Left ventricle myocardium inferior (tissue), 1 donor: ENCODE measurements at regions not wholly inside any gene's neighbourhood (a gene's known extent, or its start where the extent isn't known, plus 50 kb on each side); places are given as distances from the start of the nearest gene placed in this dataset.
A peak's percentile ranks its signal among the peaks of the same experiment; 100 is the strongest.
"Not testable (repeated sequence)": the region's sequence is repeated elsewhere in the genome, so short reads cannot be mapped to it uniquely, and the experiment has no call there.

ENCODE experiments used
- DNase-seq: peaks from one replicate; pipeline ENCODE4 v3.0.0-alpha.2; 2020
- H3K27ac ChIP-seq: fragments of 200-600 bp; replicated peaks from 2 replicates; pipeline ENCODE4 v1.8.0; 2021
- H3K27me3 ChIP-seq: fragments of 200-600 bp; 2 replicates; pipeline ENCODE4 v1.8.0; 2021; ENCODE audit warnings: low read depth
- H3K36me3 ChIP-seq: fragments of 200-600 bp; 2 replicates; pipeline ENCODE4 v1.8.0; 2021
- H3K4me1 ChIP-seq: fragments of 200-600 bp; 2 replicates; pipeline ENCODE4 v1.8.0; 2021
- H3K4me3 ChIP-seq: fragments of 200-600 bp; 2 replicates; pipeline ENCODE4 v1.8.0; 2021; ENCODE audit warnings: mild to moderate bottlenecking, moderate library complexity
- H3K9me3 ChIP-seq: fragments of 200-600 bp; replicated peaks from 2 replicates; pipeline ENCODE4 v1.8.0; 2021
- intact Hi-C: fragments of 100-400 bp; cut with micrococcal nuclease; formaldehyde crosslinking; loops from one replicate; pipeline ENCODE4 v1.11.0; 2022
- TF ChIP-seq, protein P1 (sequence below): fragments of 200-600 bp; IDR thresholded peaks from 2 replicates; pipeline ENCODE4 v1.8.0; 2021; ENCODE audit warnings: antibody characterized with exemption, mild to moderate bottlenecking, borderline replicate concordance
- donor health status: DM: no; HTN: yes; CAD: no; lungs with severe emphysema.

DNA sequence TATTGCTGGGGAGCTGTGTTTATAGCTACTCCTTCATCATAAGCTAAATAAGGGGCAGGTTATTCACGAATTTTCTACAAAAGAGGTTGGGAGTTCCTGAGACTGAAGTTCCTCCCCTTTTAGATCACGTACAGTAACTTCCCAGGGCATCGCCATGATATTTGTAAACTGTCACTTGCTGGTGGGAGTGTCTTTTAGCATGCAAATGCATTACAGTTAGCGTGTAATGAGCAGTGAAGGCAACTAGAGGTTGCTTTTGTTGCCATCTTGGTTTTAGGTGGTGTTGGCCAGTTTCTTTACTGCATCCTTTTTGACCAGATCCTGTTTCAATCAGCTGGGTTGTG lies 64.4 kb downstream of the IL12A start:
- H3K4me3 ChIP-seq: peak overlapping the region; percentile 34
- no peaks in the 10 kb centered on the region for H3K9me3 ChIP-seq
- intact Hi-C loops: no loop called here
- DNase-seq: no peak
- no peaks in the 10 kb centered on the region for H3K4me1 ChIP-seq
- no peaks in the 10 kb centered on the region for H3K27me3 ChIP-seq
- peak overlapping the region; percentile 14 for H3K27ac ChIP-seq
- H3K36me3 ChIP-seq: no peaks in the 10 kb centered on the region
- TF ChIP-seq, protein P1, sequence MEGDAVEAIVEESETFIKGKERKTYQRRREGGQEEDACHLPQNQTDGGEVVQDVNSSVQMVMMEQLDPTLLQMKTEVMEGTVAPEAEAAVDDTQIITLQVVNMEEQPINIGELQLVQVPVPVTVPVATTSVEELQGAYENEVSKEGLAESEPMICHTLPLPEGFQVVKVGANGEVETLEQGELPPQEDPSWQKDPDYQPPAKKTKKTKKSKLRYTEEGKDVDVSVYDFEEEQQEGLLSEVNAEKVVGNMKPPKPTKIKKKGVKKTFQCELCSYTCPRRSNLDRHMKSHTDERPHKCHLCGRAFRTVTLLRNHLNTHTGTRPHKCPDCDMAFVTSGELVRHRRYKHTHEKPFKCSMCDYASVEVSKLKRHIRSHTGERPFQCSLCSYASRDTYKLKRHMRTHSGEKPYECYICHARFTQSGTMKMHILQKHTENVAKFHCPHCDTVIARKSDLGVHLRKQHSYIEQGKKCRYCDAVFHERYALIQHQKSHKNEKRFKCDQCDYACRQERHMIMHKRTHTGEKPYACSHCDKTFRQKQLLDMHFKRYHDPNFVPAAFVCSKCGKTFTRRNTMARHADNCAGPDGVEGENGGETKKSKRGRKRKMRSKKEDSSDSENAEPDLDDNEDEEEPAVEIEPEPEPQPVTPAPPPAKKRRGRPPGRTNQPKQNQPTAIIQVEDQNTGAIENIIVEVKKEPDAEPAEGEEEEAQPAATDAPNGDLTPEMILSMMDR: no peak

DNA sequence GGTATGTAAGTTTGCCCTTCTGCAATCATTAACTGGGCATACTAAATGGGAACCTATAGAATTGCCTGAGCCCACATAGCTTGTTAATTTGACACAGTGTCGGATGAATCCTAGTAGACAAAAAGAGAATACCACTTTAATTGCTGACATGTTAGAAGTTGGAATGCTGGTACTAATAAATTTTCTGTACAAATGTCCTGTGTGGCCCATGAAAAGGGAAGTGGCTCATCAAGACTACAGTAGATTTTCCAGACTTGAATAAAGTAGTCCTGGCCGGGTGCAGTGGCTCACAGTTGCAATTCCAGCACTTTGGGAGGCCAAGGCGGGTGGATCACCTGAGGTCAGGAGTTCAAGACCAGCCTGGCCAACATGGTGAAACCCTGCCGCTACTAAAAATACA lies 66.2 kb downstream of the IL12A start:
- H3K27ac ChIP-seq, H3K9me3 ChIP-seq, H3K36me3 ChIP-seq, H3K4me3 ChIP-seq, H3K4me1 ChIP-seq, intact Hi-C loops, DNase-seq, H3K27me3 ChIP-seq: not testable (repeated sequence)

DNA sequence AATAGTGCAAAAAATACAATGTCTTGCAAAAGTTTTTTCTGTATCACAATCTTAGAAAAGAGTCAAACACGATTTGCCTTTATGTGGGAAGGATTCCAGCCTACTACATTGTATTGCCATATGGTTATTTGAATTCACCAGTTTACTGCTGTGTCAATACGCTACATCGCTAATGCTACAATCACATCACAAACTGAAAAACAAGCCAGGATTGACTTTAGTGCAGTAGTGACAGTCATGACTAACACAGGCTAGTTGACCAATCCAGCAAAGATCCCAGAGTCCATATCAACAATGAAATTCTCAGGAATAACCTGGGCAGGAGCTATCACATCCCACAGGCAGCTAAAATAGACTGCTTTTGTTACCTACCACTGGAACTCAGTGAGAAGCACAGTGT lies 67.0 kb downstream of the IL12A start:
- Histone ChIP-seq H3K4me1 (no peaks in the 10 kb centered on the region), H3K27me3 (no peaks in the 10 kb centered on the region), H3K27ac (no peak overlapping the region), H3K36me3 (no peaks in the 10 kb centered on the region), H3K4me3 (no peak overlapping the region), H3K9me3 (no peaks in the 10 kb centered on the region)
- TF ChIP-seq, protein P1: no peak
- no peak for DNase-seq
- intact Hi-C loops: no loop called here

DNA sequence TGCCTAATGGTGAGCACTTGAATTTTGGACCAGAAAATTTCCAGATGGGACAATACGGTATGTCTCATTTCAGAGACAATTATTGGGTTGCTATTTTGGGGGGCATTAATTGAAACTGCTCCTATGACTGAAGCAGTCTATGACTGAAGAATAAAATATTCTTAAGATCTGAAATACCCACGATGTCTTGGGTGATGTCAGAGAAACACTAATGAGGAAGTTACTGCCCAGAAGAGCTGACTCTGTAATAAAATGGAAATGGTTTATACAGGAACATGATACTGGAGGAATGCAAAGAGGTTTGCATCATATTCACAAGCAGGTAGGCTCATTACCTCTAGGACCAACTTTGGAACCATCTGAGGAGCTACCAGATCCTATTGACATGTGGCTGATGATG lies 68.7 kb downstream of the IL12A start:
- no peak overlapping the region for H3K27ac ChIP-seq
- no peaks in the 10 kb centered on the region for H3K4me1 ChIP-seq
- intact Hi-C loops: no loop called here
- TF ChIP-seq, protein P1: no peak
- H3K4me3 ChIP-seq: no peak overlapping the region
- no peak for DNase-seq
- H3K9me3 ChIP-seq: no peaks in the 10 kb centered on the region
- H3K36me3 ChIP-seq: no peaks in the 10 kb centered on the region
- no peaks in the 10 kb centered on the region for H3K27me3 ChIP-seq

DNA sequence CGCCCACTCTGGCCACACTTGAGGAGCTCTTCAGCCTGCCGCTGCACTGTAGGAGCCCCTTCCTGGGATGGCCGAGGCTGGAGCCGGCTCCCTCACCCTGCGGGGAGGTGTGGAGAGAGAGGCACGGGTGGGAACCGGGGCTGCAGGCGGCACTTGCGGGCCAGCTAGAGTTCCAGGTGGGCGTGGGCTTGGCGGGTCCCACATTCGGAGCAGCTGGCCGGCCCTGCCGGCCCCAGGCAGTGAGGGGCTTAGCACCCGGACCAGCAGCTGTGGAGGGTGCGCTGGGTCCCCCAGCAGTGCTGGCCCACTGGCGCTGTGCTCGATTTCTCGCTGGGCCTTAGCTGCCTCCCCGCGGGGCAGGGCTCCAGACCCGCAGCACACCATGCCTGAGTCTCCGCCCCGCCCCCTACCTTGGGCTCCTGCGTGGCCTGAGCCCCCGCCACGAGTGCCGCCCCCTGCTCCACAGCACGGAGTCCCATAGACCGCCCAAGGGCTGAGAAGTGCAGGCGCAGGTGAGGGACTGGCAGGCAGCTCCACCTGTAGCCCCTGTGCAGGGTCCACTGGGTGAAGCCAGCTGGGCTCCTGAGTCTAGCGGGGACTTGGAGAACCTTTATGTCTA lies 71.9 kb downstream of the IL12A start:
- Histone ChIP-seq H3K36me3 (no peaks in the 10 kb centered on the region), H3K4me3 (no peak overlapping the region), H3K9me3 (no peaks in the 10 kb centered on the region), H3K27ac (no peak overlapping the region), H3K27me3 (no peaks in the 10 kb centered on the region), H3K4me1 (no peaks in the 10 kb centered on the region)
- no peak for DNase-seq
- intact Hi-C loops: no loop called here
- TF ChIP-seq, protein P1: no peak

DNA sequence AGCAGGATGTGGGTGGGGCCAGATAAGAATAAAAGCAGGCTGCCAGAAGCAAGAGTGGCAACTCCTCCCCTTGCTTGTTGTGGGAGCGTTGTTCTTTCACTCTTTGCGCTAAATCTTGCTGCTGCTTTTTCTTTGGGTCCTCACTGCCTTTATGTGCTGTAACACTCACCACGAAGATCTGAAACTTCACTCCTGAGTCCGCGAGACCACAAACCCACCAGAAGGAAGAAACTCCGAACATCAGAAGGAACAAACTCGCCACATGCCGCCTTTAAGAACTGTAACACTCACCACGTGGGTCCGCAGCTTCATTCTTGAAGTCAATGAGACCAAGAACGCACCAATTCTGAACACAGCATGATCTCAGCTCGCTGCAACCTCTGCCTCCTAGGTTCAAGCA lies 72.9 kb downstream of the IL12A start:
- no peaks in the 10 kb centered on the region for H3K27me3 ChIP-seq
- no peak for DNase-seq
- H3K4me1 ChIP-seq: no peaks in the 10 kb centered on the region
- no peaks in the 10 kb centered on the region for H3K9me3 ChIP-seq
- no peak overlapping the region for H3K4me3 ChIP-seq
- H3K27ac ChIP-seq: no peak overlapping the region
- intact Hi-C loops: no loop called here
- H3K36me3 ChIP-seq: no peaks in the 10 kb centered on the region
- TF ChIP-seq, protein P1: no peak
